Activated CD4-positive, CD25-positive, alpha-beta regulatory T cell (primary cell): ENCODE measurements at regions not wholly inside any gene's neighbourhood (a gene's known extent, or its start where the extent isn't known, plus 50 kb on each side); places are given as distances from the start of the nearest gene placed in this dataset.
"Not testable (repeated sequence)": the region's sequence is repeated elsewhere in the genome, so short reads cannot be mapped to it uniquely, and the experiment has no call there.

Experiments used
- DNase-seq, 4 experiments: peaks; one replicate each; lab custom pipeline; 2025; lab: John Stamatoyannopoulos, UW

- no peak for DNase-seq
Observed at GRCh38 chr5:106986006-106986405, 684.7 kb downstream of the EFNA5 start.

GRCh38 chr5:106985174-106985573, 685.6 kb downstream of the EFNA5 start:
- no peak for DNase-seq

- DNase-seq = not testable (repeated sequence)
Observed at GRCh38 chr5:106979178-106979577, 691.6 kb downstream of the EFNA5 start.

GRCh38 chr5:106978582-106979165, 692.1 kb downstream of the EFNA5 start:
- DNase-seq = not testable (repeated sequence)

GRCh38 chr5:106976363-106976762, 694.4 kb downstream of the EFNA5 start:
- no peak for DNase-seq

GRCh38 chr5:106974272-106974671, 696.5 kb downstream of the EFNA5 start:
- DNase-seq = no peak

DNA sequence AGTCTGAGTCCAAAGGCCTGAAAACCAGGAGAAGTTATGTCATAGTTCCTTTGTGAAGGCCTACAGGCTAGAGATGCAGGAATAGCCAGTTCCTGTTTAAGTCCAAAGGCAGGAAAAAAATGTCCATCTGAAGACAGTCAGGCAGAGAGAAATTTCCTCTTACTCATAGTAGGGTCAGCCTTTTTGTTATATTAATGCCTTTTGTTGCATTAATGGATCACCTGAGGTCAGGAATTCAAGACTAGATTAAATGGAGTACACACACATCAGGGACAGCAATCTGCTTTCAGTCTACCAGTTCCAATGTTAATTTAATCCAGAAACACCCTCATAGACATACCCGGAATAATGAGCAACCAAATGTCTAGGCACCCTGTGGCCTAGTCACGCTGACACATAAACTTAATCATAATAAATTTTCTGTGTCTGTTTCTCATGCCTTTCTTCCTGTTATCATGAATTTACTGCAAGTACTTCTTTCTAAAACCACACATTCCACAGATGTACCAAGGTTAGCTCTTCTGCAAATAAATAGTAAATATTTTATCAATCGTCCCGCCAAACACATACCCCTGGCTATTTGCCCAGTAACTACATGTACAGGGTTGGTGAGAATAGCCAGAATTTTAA, 703.9 kb downstream of the EFNA5 start:
- DNase-seq = no peak

DNA sequence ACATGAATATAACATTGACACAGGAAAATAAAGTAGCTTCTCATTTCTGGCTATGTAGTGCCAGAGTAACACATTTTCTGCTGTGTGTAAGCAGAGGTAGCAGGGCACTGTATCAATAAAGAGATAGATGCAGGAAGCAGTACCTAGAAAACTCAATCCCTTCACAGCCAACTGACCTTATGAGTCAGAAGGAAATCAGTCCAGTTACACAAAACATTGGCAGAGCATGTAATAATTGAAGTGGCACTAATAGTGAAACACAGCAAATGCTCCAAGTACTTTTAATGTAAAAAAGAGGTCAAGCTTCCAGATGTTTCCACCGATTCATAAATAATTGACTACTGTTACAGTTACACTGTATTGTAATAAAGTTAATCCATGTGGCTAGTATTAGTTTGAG, 706.6 kb downstream of the EFNA5 start:
- DNase-seq = no peak

DNA sequence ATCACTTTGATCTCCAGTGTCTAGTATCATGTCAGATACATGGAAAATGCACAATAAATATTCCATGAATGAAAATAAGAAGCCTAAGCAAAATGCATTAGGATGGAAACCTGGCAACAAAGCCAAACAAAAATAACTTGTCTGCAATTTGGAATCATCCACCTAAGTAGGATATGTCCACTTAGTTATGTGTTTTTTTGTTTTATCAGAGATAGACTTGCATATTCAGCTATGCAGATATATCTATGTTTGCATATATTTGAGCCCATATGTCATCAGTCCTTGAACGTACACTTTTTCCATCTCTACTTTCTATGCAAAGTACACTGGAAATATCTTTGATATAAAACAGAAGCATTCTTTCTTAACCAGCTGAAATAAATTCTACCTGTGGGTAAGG, 707.1 kb downstream of the EFNA5 start:
- DNase-seq = no peak

- no peak for DNase-seq
Observed at GRCh38 chr5:106962464-106963230, 708.1 kb downstream of the EFNA5 start.

DNA sequence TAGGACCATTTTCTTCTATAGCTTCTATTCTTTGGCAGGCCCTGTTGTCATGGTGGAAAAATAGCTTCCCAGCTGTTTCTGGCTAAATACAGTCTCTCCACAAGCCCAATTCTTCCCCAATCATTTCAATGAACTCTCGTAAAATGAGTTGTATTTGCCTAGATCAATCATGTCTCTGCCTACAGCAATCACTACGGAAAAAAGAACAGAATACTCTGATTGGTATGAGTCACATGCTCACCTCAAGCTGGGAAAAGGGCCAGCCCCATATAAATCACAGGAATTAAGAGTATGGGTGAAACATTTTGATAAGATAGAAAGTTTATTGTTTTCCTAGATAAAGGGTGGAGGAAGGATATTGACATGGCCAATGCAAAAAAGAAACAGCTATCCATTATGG, 711.4 kb downstream of the EFNA5 start:
- no peak for DNase-seq

GRCh38 chr5:106957336-106957735, 713.4 kb downstream of the EFNA5 start:
- no peak for DNase-seq

DNA sequence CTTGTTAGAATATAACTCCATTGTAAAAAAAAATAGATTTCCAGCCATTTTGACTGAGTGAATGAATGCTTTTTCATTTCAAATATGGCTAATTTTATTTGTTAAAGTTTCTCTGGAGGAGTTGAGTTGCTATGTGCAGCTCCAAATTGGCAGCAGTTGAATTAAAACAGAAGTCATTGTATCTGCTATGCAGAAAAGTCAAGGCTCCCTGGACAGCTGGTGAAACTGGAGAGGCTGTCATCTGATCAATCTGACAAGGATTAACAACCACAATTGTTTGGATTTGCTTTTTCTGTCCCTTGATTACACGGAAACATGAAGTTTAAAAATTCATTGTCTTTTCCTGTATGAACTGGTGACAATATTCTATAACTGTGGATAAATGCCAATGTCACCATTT, 713.9 kb downstream of the EFNA5 start:
- no peak for DNase-seq

DNA sequence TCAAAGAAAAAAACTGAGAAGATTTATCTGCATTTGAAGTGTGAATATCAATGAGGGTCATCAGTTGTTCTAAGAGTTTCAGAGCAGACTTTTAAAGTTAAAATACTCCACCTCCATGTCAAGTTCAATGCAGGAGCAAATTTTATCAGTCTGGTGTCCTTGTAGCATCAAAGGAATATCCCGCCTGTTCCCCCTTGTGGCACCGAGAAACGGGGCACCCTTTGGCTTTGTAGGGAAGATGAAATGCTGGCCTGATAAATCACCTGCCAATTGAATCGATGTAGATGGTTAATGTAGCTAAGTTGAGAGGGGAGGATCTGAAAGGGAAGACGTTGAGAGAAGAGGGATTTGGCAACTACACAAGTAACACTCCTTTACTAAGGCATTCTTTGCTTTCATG, 714.5 kb downstream of the EFNA5 start:
- DNase-seq = no peak

DNA sequence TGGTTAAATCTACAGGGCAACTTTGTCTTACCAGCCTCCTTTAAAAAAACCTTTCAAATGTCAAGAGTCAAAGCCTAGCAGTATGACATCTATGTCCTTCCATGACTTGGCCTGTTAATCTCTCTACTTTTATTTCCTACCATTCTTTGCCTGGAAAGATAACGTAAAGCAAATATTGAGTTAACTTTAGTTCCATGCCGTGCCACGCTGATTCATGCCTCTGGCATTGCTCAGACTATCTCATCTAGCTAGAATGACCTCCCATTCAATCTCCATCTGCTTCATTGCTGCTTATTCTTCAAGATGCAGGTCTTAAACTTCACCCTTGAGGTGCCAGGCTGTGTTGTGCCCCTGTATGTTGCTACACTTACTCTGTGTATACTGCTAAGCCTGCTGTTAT, 729.8 kb downstream of the EFNA5 start:
- DNase-seq = no peak

DNA sequence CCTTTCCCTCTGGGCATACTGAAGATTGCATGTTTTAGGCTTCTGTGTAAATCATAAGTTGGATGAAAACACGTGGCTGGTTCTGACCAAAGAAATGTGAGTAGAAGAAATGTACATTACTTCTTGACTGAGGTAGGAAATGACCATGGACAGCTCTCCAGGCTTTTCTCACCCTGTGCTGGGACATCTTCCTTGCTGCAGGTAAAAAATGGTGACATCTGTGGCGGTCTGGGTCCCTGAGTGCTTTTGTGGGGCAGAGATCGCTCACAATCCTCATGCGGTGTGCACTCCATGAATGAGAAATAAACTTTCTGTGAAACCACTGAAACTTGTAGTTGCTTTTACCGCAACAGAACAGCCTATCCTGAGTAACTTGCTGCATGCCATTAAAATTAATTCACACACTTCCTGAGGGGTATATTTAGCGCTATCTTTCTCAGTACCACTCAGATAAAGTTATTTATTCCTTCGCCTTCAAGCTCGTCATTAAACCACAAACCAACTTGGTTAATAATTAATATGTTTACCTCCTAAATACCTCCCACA, 730.4 kb downstream of the EFNA5 start:
- DNase-seq = no peak

DNA sequence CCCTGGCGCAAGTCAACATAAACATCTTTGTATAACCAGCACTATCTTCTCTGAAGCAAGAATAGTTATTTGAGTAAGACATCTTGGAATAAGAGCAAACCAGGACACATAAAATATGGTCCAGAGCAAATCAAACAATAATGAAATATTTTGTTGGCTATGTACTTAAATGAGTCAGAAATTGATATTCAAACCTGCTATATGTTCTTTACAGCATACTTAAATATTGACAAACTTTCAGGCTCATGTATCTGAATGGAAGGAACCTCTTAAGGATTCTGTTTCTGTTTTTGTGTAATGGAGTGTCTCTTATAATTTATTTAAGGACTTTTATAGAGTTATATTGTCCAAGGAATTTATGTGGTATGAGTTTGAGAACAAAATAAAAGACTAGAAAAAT, 747.3 kb downstream of the EFNA5 start:
- no peak for DNase-seq

DNA sequence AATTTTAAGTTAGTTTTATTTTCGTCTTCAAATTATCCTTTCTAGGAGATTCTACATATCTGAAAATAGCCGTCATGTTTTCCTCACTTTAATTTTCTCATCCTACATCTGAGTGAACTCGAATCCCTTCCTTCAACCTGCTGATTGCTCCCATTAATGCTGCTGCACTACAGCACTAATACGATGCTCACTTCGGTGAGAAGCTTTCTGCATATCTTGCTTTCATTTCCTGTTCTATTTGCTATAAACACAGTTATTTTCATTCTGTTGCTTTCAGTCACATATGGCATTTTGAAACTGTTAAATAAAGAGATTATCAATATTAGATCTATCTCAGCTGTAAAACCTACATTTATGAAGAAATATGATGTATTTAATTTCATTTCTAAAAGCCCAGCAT, 749.2 kb downstream of the EFNA5 start:
- no peak for DNase-seq

DNA sequence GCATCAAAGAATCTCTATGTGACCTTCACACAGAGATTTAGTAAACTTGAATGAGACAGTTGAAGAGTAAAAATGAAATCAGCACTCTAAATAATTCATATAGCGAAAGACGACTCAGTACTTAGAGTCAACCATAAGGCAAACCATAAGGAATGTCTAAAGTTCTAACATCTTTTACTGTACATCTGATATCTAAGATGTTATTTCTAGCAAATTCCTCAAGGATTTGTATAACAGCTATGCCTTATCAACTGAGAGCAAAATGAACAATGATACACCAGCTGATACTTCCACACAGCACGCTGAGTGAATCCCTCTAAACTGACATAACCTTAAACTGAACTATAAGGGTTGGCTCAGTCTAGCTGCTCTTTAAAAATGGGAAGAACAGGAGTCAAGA, 760.3 kb downstream of the EFNA5 start:
- no peak for DNase-seq

DNA sequence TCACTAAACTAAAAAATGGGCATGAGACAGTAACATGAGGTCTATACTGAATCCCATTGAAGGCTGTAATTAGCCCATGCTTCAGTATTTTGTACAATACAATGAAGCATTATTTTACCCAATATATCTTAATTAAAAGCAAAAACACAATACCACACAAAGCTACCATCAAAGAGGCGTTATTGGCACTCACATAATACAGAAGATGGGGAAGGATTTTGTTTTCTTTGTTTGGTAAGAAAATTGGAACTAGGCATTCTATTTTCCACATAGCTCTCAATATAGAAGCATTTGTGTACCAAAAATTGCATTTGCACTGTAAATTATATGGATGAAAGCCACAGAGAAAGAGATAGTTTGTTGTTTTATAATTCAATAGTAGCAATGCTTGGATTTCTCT, 761.0 kb downstream of the EFNA5 start:
- DNase-seq = no peak

DNA sequence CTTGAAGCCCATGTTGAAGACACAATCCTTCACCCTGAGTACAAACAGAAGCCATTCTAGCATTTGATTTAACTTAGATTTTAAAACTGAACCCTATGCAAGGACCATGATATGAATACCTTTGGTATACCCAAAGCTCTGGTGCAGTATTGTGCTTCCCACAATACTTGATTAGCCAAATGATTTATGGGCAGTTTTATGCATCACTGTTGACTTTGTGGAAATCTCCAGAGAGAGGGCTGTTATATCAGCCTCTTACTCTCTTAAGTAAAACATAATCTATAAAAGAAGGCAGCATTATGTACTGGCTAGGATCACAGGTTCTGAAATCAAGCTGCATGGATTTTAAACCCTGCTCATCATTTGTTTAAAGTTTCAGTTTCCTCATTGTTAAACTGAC, 762.8 kb downstream of the EFNA5 start:
- DNase-seq = no peak

DNA sequence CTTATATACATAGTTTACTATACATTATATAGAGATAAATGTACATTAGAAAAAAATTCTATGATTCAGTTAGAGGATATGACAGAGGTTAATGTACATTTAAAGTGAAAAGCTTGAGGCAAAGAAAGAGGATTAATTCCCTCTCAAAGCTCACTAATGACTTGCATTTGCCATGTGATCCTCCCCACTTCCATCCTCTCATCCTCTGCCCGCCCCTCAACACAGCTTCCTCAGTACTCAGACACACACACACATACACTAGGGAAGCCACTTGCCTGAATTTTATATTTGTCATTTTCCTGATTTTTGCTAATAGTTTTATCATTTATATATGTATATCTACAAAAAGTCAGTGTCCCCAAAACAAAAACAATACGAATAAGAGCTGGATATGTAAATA, 764.5 kb downstream of the EFNA5 start:
- DNase-seq = no peak

DNA sequence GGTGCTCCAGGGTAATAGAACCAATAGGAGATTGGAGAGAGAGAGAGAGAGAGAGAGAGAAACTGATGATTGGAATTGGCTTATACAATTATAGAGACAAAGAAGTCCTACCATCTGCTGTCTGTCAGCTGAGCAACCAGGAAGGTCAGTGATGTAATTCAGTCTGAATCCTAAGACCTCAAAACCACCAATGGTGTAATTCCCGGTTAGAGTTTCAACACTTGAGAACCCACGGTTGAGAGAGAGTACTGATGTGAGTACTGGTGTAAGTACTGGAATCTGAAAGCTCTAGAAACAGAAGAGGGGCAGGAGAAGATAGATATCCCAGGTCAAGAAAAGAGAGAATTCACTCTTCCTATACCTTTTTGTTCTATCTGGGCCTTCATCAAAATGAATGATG, 775.8 kb downstream of the EFNA5 start:
- no peak for DNase-seq
